ENCODE measurements at regions not wholly inside any gene's neighbourhood (a gene's known extent, or its start where the extent isn't known, plus 50 kb on each side); places are given as distances from the start of the nearest gene placed in this dataset.

DNA sequence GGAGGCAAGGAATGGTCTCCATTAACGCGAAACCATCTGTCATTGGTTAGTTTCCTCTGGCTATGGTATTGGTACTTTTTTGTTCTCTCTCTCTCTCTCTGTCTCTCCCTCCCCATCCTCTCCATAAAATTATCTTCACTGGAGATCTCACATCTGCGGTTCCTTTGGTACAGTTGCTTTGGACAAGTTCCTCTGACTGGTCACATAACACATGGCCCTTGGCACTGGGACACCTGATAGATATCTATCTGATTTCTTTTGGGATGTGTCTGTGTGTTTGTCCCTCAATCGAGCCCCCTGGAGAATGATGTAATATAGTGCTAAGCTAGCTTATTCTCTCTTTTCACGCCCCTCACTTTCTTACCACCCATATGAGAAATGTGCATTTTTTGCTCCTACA lies 682.0 kb upstream of the B3GALT2 start:
- TF ChIP-seq POLR2A (IDR thresholded peaks at IDR 0.05), result no peak
- TF ChIP-seq, protein P1, sequence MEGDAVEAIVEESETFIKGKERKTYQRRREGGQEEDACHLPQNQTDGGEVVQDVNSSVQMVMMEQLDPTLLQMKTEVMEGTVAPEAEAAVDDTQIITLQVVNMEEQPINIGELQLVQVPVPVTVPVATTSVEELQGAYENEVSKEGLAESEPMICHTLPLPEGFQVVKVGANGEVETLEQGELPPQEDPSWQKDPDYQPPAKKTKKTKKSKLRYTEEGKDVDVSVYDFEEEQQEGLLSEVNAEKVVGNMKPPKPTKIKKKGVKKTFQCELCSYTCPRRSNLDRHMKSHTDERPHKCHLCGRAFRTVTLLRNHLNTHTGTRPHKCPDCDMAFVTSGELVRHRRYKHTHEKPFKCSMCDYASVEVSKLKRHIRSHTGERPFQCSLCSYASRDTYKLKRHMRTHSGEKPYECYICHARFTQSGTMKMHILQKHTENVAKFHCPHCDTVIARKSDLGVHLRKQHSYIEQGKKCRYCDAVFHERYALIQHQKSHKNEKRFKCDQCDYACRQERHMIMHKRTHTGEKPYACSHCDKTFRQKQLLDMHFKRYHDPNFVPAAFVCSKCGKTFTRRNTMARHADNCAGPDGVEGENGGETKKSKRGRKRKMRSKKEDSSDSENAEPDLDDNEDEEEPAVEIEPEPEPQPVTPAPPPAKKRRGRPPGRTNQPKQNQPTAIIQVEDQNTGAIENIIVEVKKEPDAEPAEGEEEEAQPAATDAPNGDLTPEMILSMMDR (IDR thresholded peaks at IDR 0.05), result no peak
